NB4 (cell line): ENCODE measurements at regions not wholly inside any gene's neighbourhood (a gene's known extent, or its start where the extent isn't known, plus 50 kb on each side); places are given as distances from the start of the nearest gene placed in this dataset.

Source experiments
- MAX ChIP-seq: IDR thresholded peaks from 2 replicates; pipeline ENCODE4 v1.6.1; 2011; ENCODE audit warnings: low read depth, low read length
- TF ChIP-seq, protein P1 (sequence below): IDR thresholded peaks from one replicate; pipeline ENCODE4 v1.5.1; 2012; ENCODE audit warnings: low read depth, low read length

GRCh38 chr17:77266891-77267341, 126.1 kb downstream of the SEC14L1 start:
- TF ChIP-seq, protein P1, sequence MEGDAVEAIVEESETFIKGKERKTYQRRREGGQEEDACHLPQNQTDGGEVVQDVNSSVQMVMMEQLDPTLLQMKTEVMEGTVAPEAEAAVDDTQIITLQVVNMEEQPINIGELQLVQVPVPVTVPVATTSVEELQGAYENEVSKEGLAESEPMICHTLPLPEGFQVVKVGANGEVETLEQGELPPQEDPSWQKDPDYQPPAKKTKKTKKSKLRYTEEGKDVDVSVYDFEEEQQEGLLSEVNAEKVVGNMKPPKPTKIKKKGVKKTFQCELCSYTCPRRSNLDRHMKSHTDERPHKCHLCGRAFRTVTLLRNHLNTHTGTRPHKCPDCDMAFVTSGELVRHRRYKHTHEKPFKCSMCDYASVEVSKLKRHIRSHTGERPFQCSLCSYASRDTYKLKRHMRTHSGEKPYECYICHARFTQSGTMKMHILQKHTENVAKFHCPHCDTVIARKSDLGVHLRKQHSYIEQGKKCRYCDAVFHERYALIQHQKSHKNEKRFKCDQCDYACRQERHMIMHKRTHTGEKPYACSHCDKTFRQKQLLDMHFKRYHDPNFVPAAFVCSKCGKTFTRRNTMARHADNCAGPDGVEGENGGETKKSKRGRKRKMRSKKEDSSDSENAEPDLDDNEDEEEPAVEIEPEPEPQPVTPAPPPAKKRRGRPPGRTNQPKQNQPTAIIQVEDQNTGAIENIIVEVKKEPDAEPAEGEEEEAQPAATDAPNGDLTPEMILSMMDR = peak; percentile 54
- no peak for TF ChIP-seq MAX
